Kidney epithelial cell (primary cell): ENCODE measurements at regions not wholly inside any gene's neighbourhood (a gene's known extent, or its start where the extent isn't known, plus 50 kb on each side); places are given as distances from the start of the nearest gene placed in this dataset.

ENCODE experiments used
- DNase-seq: peaks from one replicate; pipeline ENCODE4 v3.0.0-alpha.2; 2010; ENCODE audit warnings: low read depth
- H3K27me3 ChIP-seq: 2 replicates; pipeline ENCODE4 v1.6.0; 2011; ENCODE audit warnings: low read length; ENCODE audit not compliant: control insufficient read depth, insufficient read depth
- H3K36me3 ChIP-seq: 2 replicates; pipeline ENCODE4 v1.5.1; 2011; ENCODE audit warnings: low read length; ENCODE audit not compliant: control insufficient read depth, insufficient read depth
- H3K4me3 ChIP-seq: 2 replicates; pipeline ENCODE4 v1.5.1; 2011; ENCODE audit warnings: low read depth, mild to moderate bottlenecking, control low read depth, low read length
- TF ChIP-seq, protein P1 (sequence below): IDR thresholded peaks from 2 replicates; pipeline ENCODE4 v1.5.1; 2011; ENCODE audit warnings: mild to moderate bottlenecking, moderate library complexity, low read length, control low read depth, inconsistent platforms; ENCODE audit not compliant: insufficient read depth, poor library complexity, severe bottlenecking

DNA sequence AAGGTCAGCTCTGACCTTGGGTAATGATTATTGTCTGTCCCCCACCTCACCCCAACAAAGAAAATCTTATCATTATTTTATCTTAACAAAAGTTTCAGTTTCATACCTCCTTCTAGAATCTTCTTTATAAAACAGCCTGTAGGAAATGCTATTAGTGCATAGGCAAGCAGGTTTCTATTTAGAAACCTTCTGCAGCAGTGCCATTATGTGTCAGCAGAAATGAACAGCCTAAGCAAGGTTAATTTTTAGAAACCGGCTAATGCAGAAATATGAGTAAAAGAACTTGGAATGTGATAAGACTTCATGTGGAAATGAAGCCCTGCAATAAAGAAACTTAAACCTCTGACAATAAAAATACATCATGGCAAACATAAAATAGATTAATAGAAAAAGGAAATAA lies 814.4 kb downstream of the FSCB start:
- Histone ChIP-seq H3K36me3 (no peaks in the 10 kb centered on the region), H3K27me3 (no peaks in the 10 kb centered on the region), H3K4me3 (no peak overlapping the region)
- no peak for DNase-seq
- TF ChIP-seq, protein P1, sequence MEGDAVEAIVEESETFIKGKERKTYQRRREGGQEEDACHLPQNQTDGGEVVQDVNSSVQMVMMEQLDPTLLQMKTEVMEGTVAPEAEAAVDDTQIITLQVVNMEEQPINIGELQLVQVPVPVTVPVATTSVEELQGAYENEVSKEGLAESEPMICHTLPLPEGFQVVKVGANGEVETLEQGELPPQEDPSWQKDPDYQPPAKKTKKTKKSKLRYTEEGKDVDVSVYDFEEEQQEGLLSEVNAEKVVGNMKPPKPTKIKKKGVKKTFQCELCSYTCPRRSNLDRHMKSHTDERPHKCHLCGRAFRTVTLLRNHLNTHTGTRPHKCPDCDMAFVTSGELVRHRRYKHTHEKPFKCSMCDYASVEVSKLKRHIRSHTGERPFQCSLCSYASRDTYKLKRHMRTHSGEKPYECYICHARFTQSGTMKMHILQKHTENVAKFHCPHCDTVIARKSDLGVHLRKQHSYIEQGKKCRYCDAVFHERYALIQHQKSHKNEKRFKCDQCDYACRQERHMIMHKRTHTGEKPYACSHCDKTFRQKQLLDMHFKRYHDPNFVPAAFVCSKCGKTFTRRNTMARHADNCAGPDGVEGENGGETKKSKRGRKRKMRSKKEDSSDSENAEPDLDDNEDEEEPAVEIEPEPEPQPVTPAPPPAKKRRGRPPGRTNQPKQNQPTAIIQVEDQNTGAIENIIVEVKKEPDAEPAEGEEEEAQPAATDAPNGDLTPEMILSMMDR: no peak

DNA sequence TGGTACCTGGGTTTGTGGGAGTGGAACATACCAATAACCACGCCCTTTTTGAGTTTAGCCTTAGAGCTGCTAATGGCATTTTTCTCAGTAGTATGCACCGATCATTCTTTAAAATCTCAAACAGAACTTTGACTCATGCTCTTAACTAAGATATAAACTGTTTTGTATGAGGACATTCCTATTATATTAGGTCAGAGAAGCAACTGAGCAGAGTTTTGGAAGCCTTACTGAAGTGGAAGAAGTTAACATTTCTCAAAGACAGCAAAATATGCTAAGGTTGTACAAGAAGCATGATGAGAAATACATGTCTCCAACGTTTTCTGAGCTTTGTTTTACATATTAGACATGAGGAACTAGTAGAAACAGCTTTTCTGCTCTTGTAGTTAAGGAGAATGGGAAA lies 819.2 kb downstream of the FSCB start:
- TF ChIP-seq, protein P1: no peak
- no peaks in the 10 kb centered on the region for H3K27me3 ChIP-seq
- DNase-seq: peak; percentile 37
- H3K36me3 ChIP-seq: no peaks in the 10 kb centered on the region
- H3K4me3 ChIP-seq: no peak overlapping the region

DNA sequence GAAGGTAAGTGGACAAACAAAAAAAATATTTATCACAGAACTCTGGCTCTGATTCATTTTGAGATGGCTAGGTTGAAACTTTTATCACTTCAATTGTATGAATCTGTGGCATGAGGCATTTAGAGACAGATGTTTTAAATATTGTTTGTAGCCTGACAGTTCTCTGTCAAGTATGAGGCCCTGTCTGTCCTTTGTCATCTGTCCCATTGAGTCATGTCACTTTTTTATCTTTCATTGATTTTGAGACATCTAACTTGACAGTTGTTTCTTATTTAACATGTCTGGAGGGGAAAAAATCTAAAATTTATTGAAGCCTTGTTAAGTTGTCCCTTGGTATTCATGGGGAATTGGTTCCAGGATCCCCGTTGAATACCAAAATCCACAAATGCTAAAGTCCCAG lies 829.5 kb downstream of the FSCB start:
- Histone ChIP-seq H3K36me3 (no peaks in the 10 kb centered on the region), H3K27me3 (no peaks in the 10 kb centered on the region), H3K4me3 (no peak overlapping the region)
- DNase-seq: no peak
- TF ChIP-seq, protein P1: no peak

DNA sequence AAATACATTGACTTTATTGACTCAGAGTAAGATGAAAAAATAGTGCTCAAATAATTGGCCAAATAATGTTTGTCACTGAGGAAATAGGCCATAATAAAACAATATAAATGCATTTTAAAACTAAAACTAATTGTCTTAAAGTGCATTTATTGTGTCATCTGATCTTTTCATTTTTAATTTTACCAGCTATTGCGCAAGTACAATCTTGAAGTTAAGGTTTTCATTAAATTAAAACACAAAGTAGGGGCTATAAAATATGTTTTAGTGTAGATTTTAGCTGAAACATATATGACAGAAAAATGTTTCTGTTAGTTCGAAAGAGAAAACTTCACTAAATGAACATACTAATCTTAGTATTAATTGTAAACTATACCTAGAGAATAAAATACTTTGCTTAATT lies 832.8 kb downstream of the FSCB start:
- no peaks in the 10 kb centered on the region for H3K27me3 ChIP-seq
- no peak for DNase-seq
- no peaks in the 10 kb centered on the region for H3K36me3 ChIP-seq
- TF ChIP-seq, protein P1: no peak
- no peak overlapping the region for H3K4me3 ChIP-seq

DNA sequence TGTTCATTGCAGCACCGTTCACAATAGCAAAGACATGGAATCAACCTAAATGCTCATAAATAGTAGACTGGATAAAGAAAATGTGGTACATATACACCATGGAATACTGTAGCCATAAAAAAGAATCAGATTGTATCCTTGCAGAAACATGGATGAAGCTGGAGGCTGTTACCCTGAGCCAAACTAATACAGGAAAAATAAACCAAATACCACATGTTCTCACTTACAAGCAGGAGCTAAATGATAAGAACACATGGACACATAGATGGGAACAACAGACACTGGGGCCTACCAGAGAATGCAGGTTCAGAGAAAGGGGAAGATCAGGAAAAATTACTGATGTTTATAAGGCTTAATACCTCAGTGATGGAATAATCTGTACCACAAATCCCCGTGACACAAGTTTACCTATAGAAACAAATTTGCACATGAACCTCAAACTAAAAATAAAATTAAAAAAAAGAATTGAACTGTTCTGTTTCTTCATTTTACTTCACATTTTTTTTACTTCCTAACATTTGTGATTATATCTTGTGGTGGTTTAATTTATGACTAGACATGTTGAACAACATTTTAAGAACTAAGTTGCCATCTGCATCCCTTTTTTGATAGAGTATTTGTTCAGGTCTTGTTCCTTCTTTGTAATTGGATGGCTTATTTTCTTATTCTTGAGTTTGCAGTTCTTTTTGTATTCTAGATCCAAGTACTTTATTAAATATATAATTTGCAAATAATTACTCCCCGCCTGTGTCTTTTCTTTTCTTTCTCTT lies 835.2 kb downstream of the FSCB start:
- DNase-seq: no peak
- TF ChIP-seq, protein P1: no peak
- no peaks in the 10 kb centered on the region for H3K27me3 ChIP-seq

DNA sequence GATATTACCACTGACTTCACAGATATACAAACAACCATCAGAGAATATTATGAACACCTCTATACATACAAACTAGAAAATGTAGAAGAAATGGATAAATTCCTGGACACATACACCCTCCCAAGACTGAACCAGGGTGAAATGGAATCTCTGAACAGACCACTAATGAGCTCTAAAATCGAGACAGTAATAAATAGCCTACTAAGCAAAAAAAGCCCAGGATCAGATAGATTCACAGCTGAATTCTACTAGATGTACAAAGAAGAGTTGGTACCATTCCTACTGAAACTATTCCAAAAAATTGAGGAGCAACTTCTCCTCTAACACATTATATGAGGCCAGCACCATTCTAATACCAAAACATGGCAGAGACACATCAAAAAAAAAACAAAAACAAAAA lies 837.7 kb downstream of the FSCB start:
- no peak overlapping the region for H3K4me3 ChIP-seq
- TF ChIP-seq, protein P1: no peak
- H3K36me3 ChIP-seq: no peaks in the 10 kb centered on the region
- H3K27me3 ChIP-seq: no peaks in the 10 kb centered on the region
- DNase-seq: no peak

More for the DNA sequence above, 835.2 kb downstream of the FSCB start:
- Histone ChIP-seq H3K4me3 (no peak overlapping the region), H3K36me3 (no peaks in the 10 kb centered on the region)
